Esophagus (tissue), 2 donors: ENCODE measurements at regions not wholly inside any gene's neighbourhood (a gene's known extent, or its start where the extent isn't known, plus 50 kb on each side); places are given as distances from the start of the nearest gene placed in this dataset.

ENCODE experiments used
- H3K27ac ChIP-seq, 2 donors: one replicate each; pipeline ENCODE4 v1.5.1; 2013; ENCODE audit warnings: low read depth in 2 of 2, mild to moderate bottlenecking in 2 of 2, inconsistent platforms in 1 of 2, low read length in 1 of 2, moderate library complexity in 1 of 2
- H3K27me3 ChIP-seq, 2 donors: one replicate each; pipeline ENCODE4 v1.6.1; 2013; ENCODE audit warnings: low read length in 2 of 2, control low read depth in 1 of 2, mild to moderate bottlenecking in 1 of 2; ENCODE audit not compliant: insufficient read depth in 2 of 2, control insufficient read depth in 1 of 2
- H3K36me3 ChIP-seq, 2 donors: one replicate each; pipeline ENCODE4 v1.6.1; 2013; ENCODE audit warnings: low read length in 1 of 2; ENCODE audit not compliant: control insufficient read depth in 2 of 2, insufficient read depth in 2 of 2
- H3K4me1 ChIP-seq, 2 donors: one replicate each; pipeline ENCODE4 v1.6.1; 2013; ENCODE audit warnings: low read length in 1 of 2; ENCODE audit not compliant: control insufficient read depth in 2 of 2, insufficient read depth in 2 of 2
- H3K4me3 ChIP-seq, 2 donors: one replicate each; pipeline ENCODE4 v1.5.1; 2013; ENCODE audit warnings: low read length in 2 of 2, mild to moderate bottlenecking in 2 of 2, low read depth in 1 of 2, moderate library complexity in 1 of 2
- H3K9me3 ChIP-seq, 2 donors: one replicate each; pipeline ENCODE4 v1.6.1; 2013; ENCODE audit warnings: mild to moderate bottlenecking in 2 of 2, low read depth in 1 of 2, low read length in 1 of 2, moderate library complexity in 1 of 2; ENCODE audit not compliant: control insufficient read depth in 2 of 2, insufficient read depth in 1 of 2
- WGBS, 2 donors: extraction: QIAGEN DNeasy Blood & Tissue Kit; methylation state at CpG; one replicate each; pipeline ENCODE4 v1.1.7; 2013; 5-methylcytosine and 5-hydroxymethylcytosine counted together
- donor health status: healthy with polysubstance abuse.
- donor health status: Bipolar disorder and iron deficiency.

GRCh38 chr14:48690349-48690748 is 895.8 kb downstream of the RPS29 start:
- Histone ChIP-seq H3K9me3 (peaks cover 0 to 2% of the 10 kb centered on the region in 2 donors), H3K36me3 (no peaks in the 10 kb centered on the region), H3K27me3 (no peaks in the 10 kb centered on the region), H3K27ac (no peak overlapping the region), H3K4me3 (no peak overlapping the region), H3K4me1 (no peaks in the 10 kb centered on the region)
- WGBS, 2 donors = 80 to 86% methylated on average over 1 of the region's 1 CpG

GRCh38 chr14:48686650-48687049 is 899.5 kb downstream of the RPS29 start:
- H3K4me1 ChIP-seq = no peaks in the 10 kb centered on the region
- H3K36me3 ChIP-seq = no peaks in the 10 kb centered on the region
- no peak overlapping the region for H3K27ac ChIP-seq
- H3K4me3 ChIP-seq = no peak overlapping the region
- no peaks in the 10 kb centered on the region for H3K27me3 ChIP-seq
- H3K9me3 ChIP-seq = no peaks in the 10 kb centered on the region
- WGBS, 2 donors = 91 to 94% methylated on average over 3 of the region's 3 CpGs

GRCh38 chr14:48672506-48672905 is 913.7 kb downstream of the RPS29 start:
- H3K27me3 ChIP-seq = no peaks in the 10 kb centered on the region

GRCh38 chr14:48670939-48671338 is 915.2 kb downstream of the RPS29 start:
- peaks cover 4 to 5% of the 10 kb centered on the region in 2 donors for H3K9me3 ChIP-seq
- H3K4me3 ChIP-seq = no peak overlapping the region
- no peak overlapping the region for H3K27ac ChIP-seq
- no peaks in the 10 kb centered on the region for H3K36me3 ChIP-seq
- 76 to 77% methylated on average over 4 of the region's 4 CpGs for WGBS, 2 donors
- H3K4me1 ChIP-seq = no peaks in the 10 kb centered on the region
- H3K27me3 ChIP-seq = no peaks in the 10 kb centered on the region

More at GRCh38 chr14:48672506-48672905, 913.7 kb downstream of the RPS29 start:
- H3K4me3 ChIP-seq = no peak overlapping the region
- no peak overlapping the region for H3K27ac ChIP-seq
- no peaks in the 10 kb centered on the region for H3K4me1 ChIP-seq
- peaks cover 4 to 5% of the 10 kb centered on the region in 2 donors for H3K9me3 ChIP-seq
- H3K36me3 ChIP-seq = no peaks in the 10 kb centered on the region
- 29 to 58% methylated on average over 2 of the region's 2 CpGs for WGBS, 2 donors

GRCh38 chr14:48665077-48665784 is 920.9 kb downstream of the RPS29 start:
- H3K27ac ChIP-seq = no peak overlapping the region
- H3K4me3 ChIP-seq = no peak overlapping the region
- H3K9me3 ChIP-seq = no peaks in the 10 kb centered on the region
- WGBS, 2 donors = 56 to 61% methylated on average over 3 of the region's 3 CpGs
- no peaks in the 10 kb centered on the region for H3K27me3 ChIP-seq
- H3K4me1 ChIP-seq = peaks cover 0 to 2% of the 10 kb centered on the region in 2 donors
- H3K36me3 ChIP-seq = no peaks in the 10 kb centered on the region

GRCh38 chr14:48643241-48643640 is 942.9 kb downstream of the RPS29 start:
- H3K4me3 ChIP-seq = no peak overlapping the region
- H3K9me3 ChIP-seq = no peaks in the 10 kb centered on the region
- no peaks in the 10 kb centered on the region for H3K36me3 ChIP-seq
- H3K4me1 ChIP-seq = no peaks in the 10 kb centered on the region
- no peak overlapping the region for H3K27ac ChIP-seq
- H3K27me3 ChIP-seq = no peaks in the 10 kb centered on the region
- 74 to 91% methylated on average over 1 of the region's 1 CpG for WGBS, 2 donors

- H3K27ac ChIP-seq = no peak overlapping the region
These were observed 953.5 kb upstream of the MDGA2 start for GRCh38 chr14:48628870-48629269.

GRCh38 chr14:48622980-48623379 is 947.6 kb upstream of the MDGA2 start:
- Histone ChIP-seq H3K4me3 (no peak overlapping the region), H3K9me3 (no peaks in the 10 kb centered on the region), H3K27me3 (no peaks in the 10 kb centered on the region), H3K4me1 (no peaks in the 10 kb centered on the region), H3K27ac (no peak overlapping the region), H3K36me3 (no peaks in the 10 kb centered on the region)
- 56 to 63% methylated on average over 1 of the region's 1 CpG for WGBS, 2 donors

More at GRCh38 chr14:48628870-48629269, 953.5 kb upstream of the MDGA2 start:
- Histone ChIP-seq H3K27me3 (no peaks in the 10 kb centered on the region), H3K4me1 (no peaks in the 10 kb centered on the region), H3K4me3 (no peak overlapping the region), H3K9me3 (no peaks in the 10 kb centered on the region), H3K36me3 (no peaks in the 10 kb centered on the region)

- Histone ChIP-seq H3K4me3 (no peak overlapping the region), H3K27ac (no peak overlapping the region), H3K4me1 (no peaks in the 10 kb centered on the region), H3K27me3 (no peaks in the 10 kb centered on the region), H3K36me3 (no peaks in the 10 kb centered on the region), H3K9me3 (no peaks in the 10 kb centered on the region)
- 24 to 33% methylated on average over 1 of the region's 1 CpG for WGBS, 2 donors
These were observed 942.7 kb upstream of the MDGA2 start for GRCh38 chr14:48618057-48618456.

GRCh38 chr14:48616931-48617330 is 941.5 kb upstream of the MDGA2 start:
- H3K9me3 ChIP-seq = no peaks in the 10 kb centered on the region
- no peaks in the 10 kb centered on the region for H3K36me3 ChIP-seq
- no peak overlapping the region for H3K4me3 ChIP-seq
- no peak overlapping the region for H3K27ac ChIP-seq
- H3K27me3 ChIP-seq = no peaks in the 10 kb centered on the region
- H3K4me1 ChIP-seq = no peaks in the 10 kb centered on the region
- 51 to 52% methylated on average over 6 of the region's 6 CpGs for WGBS, 2 donors
